Tibial nerve (tissue), 4 donors: ENCODE measurements at regions not wholly inside any gene's neighbourhood (a gene's known extent, or its start where the extent isn't known, plus 50 kb on each side); places are given as distances from the start of the nearest gene placed in this dataset.
"Not testable (repeated sequence)": the region's sequence is repeated elsewhere in the genome, so short reads cannot be mapped to it uniquely, and the experiment has no call there.

Experiments used
- DNase-seq, 2 donors: peaks; one replicate each; pipeline ENCODE4 v3.0.0-alpha.2; 2019; ENCODE audit warnings: low spot score in 2 of 2
- H3K27ac ChIP-seq, 4 donors: fragments of 200-600 bp; sonication (generic) in 3 of 4; one replicate each; pipeline ENCODE4 v1.5.1; 2017 to 2019; ENCODE audit warnings: mild to moderate bottlenecking in 1 of 4
- H3K27me3 ChIP-seq, 2 donors: fragments of 200-600 bp; sonication (generic) in 1 of 2; one replicate each; pipeline versions ENCODE4 v1.5.1 to v1.6.0; 2017 to 2019
- H3K36me3 ChIP-seq, 3 donors: fragments of 200-600 bp; sonication (generic); one replicate each; pipeline ENCODE4 v1.5.1; 2018 to 2019
- H3K4me1 ChIP-seq, 4 donors: fragments of 200-600 bp; sonication (generic) in 3 of 4; one replicate each; pipeline ENCODE4 v1.5.1; 2017 to 2019
- H3K4me3 ChIP-seq, 4 donors: fragments of 200-600 bp; sonication (generic) in 3 of 4; one replicate each; pipeline ENCODE4 v1.5.1; 2017 to 2019; ENCODE audit warnings: mild to moderate bottlenecking in 1 of 4, moderate library complexity in 1 of 4
- H3K9me3 ChIP-seq, 4 donors: fragments of 200-600 bp; sonication (generic) in 3 of 4; one replicate each; pipeline ENCODE4 v1.5.1; 2017 to 2019
- CTCF ChIP-seq, 5 experiments: fragments of 200-600 bp in 3 of 5; fragments of 450-650 bp in 2 of 5; sonication (generic) in 3 of 5; IDR thresholded peaks; one replicate each; pipeline ENCODE4 v1.5.1; 2016 to 2019; ENCODE audit warnings: antibody characterized with exemption in 5 of 5, mild to moderate bottlenecking in 3 of 5, moderate library complexity in 2 of 5
- EP300 ChIP-seq, 2 donors: sonication (generic); formaldehyde crosslinking; IDR thresholded peaks; one replicate each; pipeline ENCODE4 v1.6.1; 2017; ENCODE audit warnings: antibody characterized with exemption in 2 of 2, mild to moderate bottlenecking in 1 of 2
- POLR2A ChIP-seq, 2 donors: fragments of 450-650 bp; IDR thresholded peaks; one replicate each; pipeline ENCODE4 v1.6.1; 2017; ENCODE audit warnings: antibody characterized with exemption in 2 of 2, mild to moderate bottlenecking in 2 of 2, moderate library complexity in 2 of 2
- WGBS, 2 donors: methylation state at CpG; one replicate each; pipeline ENCODE4 v1.1.5; 2018; 5-methylcytosine and 5-hydroxymethylcytosine counted together

GRCh38 chr3:137134431-137134830, 176.6 kb downstream of the IL20RB start:
- DNase-seq: no peak
- no peaks in the 10 kb centered on the region for H3K36me3 ChIP-seq
- no peaks in the 10 kb centered on the region for H3K9me3 ChIP-seq
- TF ChIP-seq EP300 (IDR thresholded peaks at IDR 0.05) (no peak), CTCF (IDR thresholded peaks at IDR 0.05) (no peak), POLR2A (IDR thresholded peaks at IDR 0.05) (no peak)
- WGBS, 2 donors: 59 to 60% methylated on average over 4 of the region's 4 CpGs
- H3K4me1 ChIP-seq: no peaks in the 10 kb centered on the region
- no peak overlapping the region for H3K4me3 ChIP-seq
- H3K27ac ChIP-seq: no peak overlapping the region
- no peaks in the 10 kb centered on the region for H3K27me3 ChIP-seq

GRCh38 chr3:137148406-137148805, 190.6 kb downstream of the IL20RB start:
- H3K27me3 ChIP-seq: no peaks in the 10 kb centered on the region
- no peaks in the 10 kb centered on the region for H3K36me3 ChIP-seq
- TF ChIP-seq EP300 (IDR thresholded peaks at IDR 0.05): no peak
- no peaks in the 10 kb centered on the region for H3K4me1 ChIP-seq
- H3K9me3 ChIP-seq: no peaks in the 10 kb centered on the region
- WGBS, 2 donors: 47 to 51% methylated on average over 3 of the region's 3 CpGs
- DNase-seq: no peak
- H3K4me3 ChIP-seq: no peak overlapping the region
- no peak overlapping the region for H3K27ac ChIP-seq

- H3K27ac ChIP-seq: no peak overlapping the region
- no peak overlapping the region for H3K4me3 ChIP-seq
- H3K27me3 ChIP-seq: no peaks in the 10 kb centered on the region
- H3K36me3 ChIP-seq: no peaks in the 10 kb centered on the region
- WGBS, 2 donors: 30 to 43% methylated on average over 2 of the region's 2 CpGs
- DNase-seq: no peak
- H3K9me3 ChIP-seq: no peaks in the 10 kb centered on the region
- H3K4me1 ChIP-seq: no peaks in the 10 kb centered on the region
- TF ChIP-seq CTCF (IDR thresholded peaks at IDR 0.05) (no peak), POLR2A (IDR thresholded peaks at IDR 0.05) (no peak), EP300 (IDR thresholded peaks at IDR 0.05) (no peak)
Observed at GRCh38 chr3:137148917-137149316, 191.1 kb downstream of the IL20RB start.

- no peak for DNase-seq
- TF ChIP-seq CTCF (IDR thresholded peaks at IDR 0.05) (no peak), EP300 (IDR thresholded peaks at IDR 0.05) (no peak), POLR2A (IDR thresholded peaks at IDR 0.05) (no peak)
- 81 to 87% methylated on average over 5 of the region's 5 CpGs for WGBS, 2 donors
- Histone ChIP-seq H3K9me3 (no peaks in the 10 kb centered on the region), H3K27me3 (no peaks in the 10 kb centered on the region), H3K36me3 (no peaks in the 10 kb centered on the region), H3K4me1 (no peaks in the 10 kb centered on the region), H3K4me3 (no peak overlapping the region), H3K27ac (no peak overlapping the region)
Observed at GRCh38 chr3:137150825-137151224, 193.0 kb downstream of the IL20RB start.

GRCh38 chr3:137153046-137153445, 195.3 kb downstream of the IL20RB start:
- H3K4me3 ChIP-seq, DNase-seq, H3K9me3 ChIP-seq, H3K4me1 ChIP-seq, H3K27me3 ChIP-seq, H3K27ac ChIP-seq, H3K36me3 ChIP-seq: not testable (repeated sequence)
- 90 to 91% methylated on average over 5 of the region's 5 CpGs for WGBS, 2 donors

- TF ChIP-seq CTCF (IDR thresholded peaks at IDR 0.05): no peak
- no peak for TF ChIP-seq POLR2A (IDR thresholded peaks at IDR 0.05)
- TF ChIP-seq EP300 (IDR thresholded peaks at IDR 0.05): no peak
- H3K27ac ChIP-seq: peak overlapping the region in 1 of 4 donors; percentile 67
- peak in 1 of 2 donors; percentile 19 for DNase-seq
- H3K36me3 ChIP-seq: no peaks in the 10 kb centered on the region
- H3K4me1 ChIP-seq: peaks cover 0 to 22% (median 0%) of the 10 kb centered on the region in 4 donors
- H3K27me3 ChIP-seq: no peaks in the 10 kb centered on the region
- peak overlapping the region in 1 of 4 donors; percentile 14 for H3K4me3 ChIP-seq
- 18 to 19% methylated on average over 6 of the region's 6 CpGs for WGBS, 2 donors
- H3K9me3 ChIP-seq: no peaks in the 10 kb centered on the region
Observed at GRCh38 chr3:137163241-137163871, 205.6 kb downstream of the IL20RB start.
